Activated CD8-positive, alpha-beta T cell treated with anti-CD3 and anti-CD28 coated beads for 36 hours (primary cell): ENCODE measurements at regions not wholly inside any gene's neighbourhood (a gene's known extent, or its start where the extent isn't known, plus 50 kb on each side); places are given as distances from the start of the nearest gene placed in this dataset.

Source experiments
- ATAC-seq: fragments of 200-7000 bp; cut with Tn5 transposase; one replicate; pipeline ENCODE4 v1.10.0; 2021; ENCODE audit warnings: mild to moderate bottlenecking, moderate library complexity
- CTCF ChIA-PET: fragments of 350-600 bp; sonication (Branson Sonifier 250); formaldehyde crosslinking; loops from one replicate; lab custom pipeline; 2021; ENCODE audit warnings: antibody characterized with exemption; lab: Charles Lee
- POLR2A ChIA-PET: fragments of 350-600 bp; sonication (Branson Sonifier 250); formaldehyde crosslinking; loops from one replicate; lab custom pipeline; 2021; ENCODE audit warnings: antibody characterized with exemption; lab: Charles Lee
- DNase-seq: peaks from one replicate; pipeline ENCODE4 v3.0.0-alpha.2; 2020
- H3K27ac Mint-ChIP-seq: one replicate; pipeline ENCODE4 v1.8.0; 2021; ENCODE audit warnings: mild to moderate bottlenecking, mixed read lengths
- H3K27me3 Mint-ChIP-seq: one replicate; pipeline ENCODE4 v1.8.0; 2021; ENCODE audit warnings: mixed read lengths
- H3K36me3 Mint-ChIP-seq: one replicate; pipeline ENCODE4 v1.8.0; 2021; ENCODE audit warnings: low read depth, mixed read lengths
- H3K4me1 Mint-ChIP-seq: one replicate; pipeline ENCODE4 v1.8.0; 2021; ENCODE audit warnings: low read depth, mixed read lengths
- H3K4me3 Mint-ChIP-seq: one replicate; pipeline ENCODE4 v1.8.0; 2021; ENCODE audit warnings: mild to moderate bottlenecking, moderate library complexity, mixed read lengths
- H3K9me3 Mint-ChIP-seq: one replicate; pipeline ENCODE4 v1.8.0; 2021; ENCODE audit warnings: mixed read lengths
- CTCF ChIP-seq: fragments of 200-600 bp; IDR thresholded peaks from one replicate; pipeline ENCODE4 v1.8.0; 2022; ENCODE audit warnings: antibody characterized with exemption, mild to moderate bottlenecking
- intact Hi-C: fragments of 100-400 bp; cut with micrococcal nuclease; formaldehyde crosslinking; loops from one replicate; pipeline ENCODE4 v1.10.0; 2022

DNA sequence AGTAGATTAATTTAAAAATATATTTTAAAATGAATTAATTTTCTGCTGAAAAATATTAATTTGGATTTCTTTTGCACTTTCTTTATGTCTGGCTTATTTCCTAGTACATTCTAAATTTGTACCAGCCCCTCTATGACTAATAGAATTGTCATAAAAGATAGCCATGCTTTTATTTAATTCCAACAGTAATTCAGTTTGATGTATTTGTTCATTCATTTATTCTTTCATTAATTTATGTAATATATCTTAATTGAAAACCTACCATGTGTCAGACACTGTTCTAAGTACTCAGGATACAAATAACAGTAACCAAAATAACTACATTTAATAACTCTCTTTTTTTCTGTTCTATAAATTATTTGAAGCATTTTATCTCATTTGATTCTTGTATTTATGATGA lies 264.0 kb upstream of the CCDC179 start:
- Mint-ChIP-seq H3K27ac (no peak overlapping the region), H3K36me3 (no peaks in the 10 kb centered on the region), H3K4me1 (no peaks in the 10 kb centered on the region), H3K9me3 (peaks cover 3% of the 10 kb centered on the region), H3K4me3 (no peak overlapping the region), H3K27me3 (no peaks in the 10 kb centered on the region)
- no peak for TF ChIP-seq CTCF
- POLR2A ChIA-PET = no interaction called here
- CTCF ChIA-PET = no interaction called here
- DNase-seq (no peak), ATAC-seq (no peak)
- intact Hi-C loops = no loop called here

- Mint-ChIP-seq H3K36me3 (no peaks in the 10 kb centered on the region), H3K4me3 (no peak overlapping the region), H3K27ac (no peak overlapping the region), H3K27me3 (no peaks in the 10 kb centered on the region), H3K9me3 (peaks cover 3% of the 10 kb centered on the region), H3K4me1 (no peaks in the 10 kb centered on the region)
- ATAC-seq (no peak), DNase-seq (no peak)
- ChIA-PET POLR2A (no interaction called here), CTCF (no interaction called here)
- intact Hi-C loops = no loop called here
- no peak for TF ChIP-seq CTCF
These were observed 264.7 kb upstream of the CCDC179 start for GRCh38 chr11:23124996-23125395.

DNA sequence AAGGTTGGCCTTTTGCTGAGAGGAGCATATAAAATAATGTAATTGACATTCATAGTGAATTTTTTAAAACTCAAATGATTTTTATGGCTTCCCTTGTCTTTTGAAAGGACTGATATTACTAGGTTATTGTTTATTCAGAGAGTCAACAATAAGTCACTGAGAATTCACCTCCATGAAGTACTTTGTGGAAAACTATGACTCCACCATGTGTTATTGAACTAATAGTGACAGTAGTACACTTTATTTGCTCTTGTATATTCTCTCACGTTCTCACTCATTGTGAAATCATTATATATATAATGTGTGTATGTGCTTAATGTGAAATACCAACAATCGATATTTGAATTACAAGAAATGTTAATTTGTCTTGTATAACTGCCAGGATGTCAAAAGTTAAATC lies 267.4 kb upstream of the CCDC179 start:
- ATAC-seq (no peak), DNase-seq (no peak)
- intact Hi-C loops = no loop called here
- Mint-ChIP-seq H3K4me3 (no peak overlapping the region), H3K27me3 (no peaks in the 10 kb centered on the region), H3K4me1 (no peaks in the 10 kb centered on the region), H3K36me3 (no peaks in the 10 kb centered on the region), H3K27ac (no peak overlapping the region), H3K9me3 (peaks cover 24% of the 10 kb centered on the region)
- ChIA-PET CTCF (interaction anchor here (1.3 kb wide), 1 partner anchor 14 kb away, joined by 3 read pairs; no protein-coding TSS in a partner anchor), POLR2A (no interaction called here)
- no peak for TF ChIP-seq CTCF

- CTCF ChIA-PET = no interaction called here
- no peaks in the 10 kb centered on the region for H3K36me3 Mint-ChIP-seq
- TF ChIP-seq CTCF = no peak
These were observed 274.4 kb upstream of the CCDC179 start for GRCh38 chr11:23134627-23135026.

DNA sequence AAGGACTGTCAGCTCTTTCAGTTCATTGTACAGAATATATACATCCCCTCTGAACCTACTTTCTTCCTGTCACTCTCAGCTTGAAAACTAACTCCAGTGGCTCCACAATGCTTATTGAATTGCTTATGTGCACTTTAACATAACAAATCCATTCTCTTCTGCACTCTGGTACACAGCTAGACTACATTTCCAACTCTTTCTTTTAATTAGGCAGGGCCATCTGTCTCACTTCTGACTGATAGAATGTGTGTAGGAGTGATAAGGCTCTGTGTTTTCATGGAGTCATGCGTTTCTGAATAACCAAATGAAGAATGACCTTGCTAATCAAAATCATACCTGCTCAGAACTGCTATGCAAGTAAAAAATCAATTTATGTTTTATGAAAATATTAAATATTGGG lies 278.5 kb upstream of the CCDC179 start:
- Mint-ChIP-seq H3K27ac (no peak overlapping the region), H3K9me3 (peaks cover 2% of the 10 kb centered on the region), H3K36me3 (no peaks in the 10 kb centered on the region), H3K4me3 (no peak overlapping the region), H3K4me1 (no peaks in the 10 kb centered on the region), H3K27me3 (no peaks in the 10 kb centered on the region)
- POLR2A ChIA-PET = no interaction called here
- intact Hi-C loops = no loop called here
- no peak for TF ChIP-seq CTCF
- ATAC-seq = no peak
- DNase-seq = no peak
- CTCF ChIA-PET = interaction anchor here (0.9 kb wide), 1 partner anchor 8 kb away, joined by 3 read pairs; no protein-coding TSS in a partner anchor

More at GRCh38 chr11:23134627-23135026, 274.4 kb upstream of the CCDC179 start:
- H3K4me3 Mint-ChIP-seq = no peak overlapping the region
- H3K9me3 Mint-ChIP-seq = peaks cover 27% of the 10 kb centered on the region
- H3K27ac Mint-ChIP-seq = no peak overlapping the region
- POLR2A ChIA-PET = no interaction called here
- H3K27me3 Mint-ChIP-seq = no peaks in the 10 kb centered on the region
- no peak for DNase-seq
- ATAC-seq = no peak
- H3K4me1 Mint-ChIP-seq = no peaks in the 10 kb centered on the region
- intact Hi-C loops = no loop called here
